Uterus (tissue), 3 donors: ENCODE measurements at regions not wholly inside any gene's neighbourhood (a gene's known extent, or its start where the extent isn't known, plus 50 kb on each side); places are given as distances from the start of the nearest gene placed in this dataset. TPM values are rescaled to one million over a fixed set of nuclear protein-coding genes. Genes with fewer than 3 reads are reported as not detected.

Experiments
- DNase-seq, 2 donors: peaks; one replicate each; pipeline ENCODE4 v3.0.0-alpha.2; 2019 to 2020
- H3K27ac ChIP-seq, 2 donors: fragments of 200-600 bp; sonication (generic); 1 replicate in 1 of 2; 2 replicates in 1 of 2; pipeline ENCODE4 v1.5.1; 2016 to 2018
- H3K27me3 ChIP-seq, 2 donors: fragments of 200-600 bp; sonication (generic); one replicate each; pipeline ENCODE4 v1.5.1; 2018 to 2019; ENCODE audit warnings: control low read depth in 1 of 2
- H3K36me3 ChIP-seq, 2 donors: fragments of 200-600 bp; sonication (generic); one replicate each; pipeline ENCODE4 v1.5.1; 2019; ENCODE audit warnings: control low read depth in 1 of 2
- H3K4me1 ChIP-seq, 2 donors: fragments of 200-600 bp; sonication (generic); one replicate each; pipeline ENCODE4 v1.5.1; 2018 to 2019; ENCODE audit warnings: control low read depth in 1 of 2
- H3K4me3 ChIP-seq, 2 donors: fragments of 200-600 bp; sonication (generic); 1 replicate in 1 of 2; 2 replicates in 1 of 2; pipeline ENCODE4 v1.5.1; 2018 to 2019; ENCODE audit warnings: mild to moderate bottlenecking in 1 of 2
- H3K9me3 ChIP-seq, 2 donors: fragments of 200-600 bp; sonication (generic); one replicate each; pipeline ENCODE4 v1.5.1; 2019; ENCODE audit warnings: control low read depth in 1 of 2
- POLR2A ChIP-seq, 2 donors: fragments of 450-650 bp; IDR thresholded peaks; one replicate each; pipeline ENCODE4 v1.6.1; 2016; ENCODE audit warnings: antibody characterized with exemption in 2 of 2, mild to moderate bottlenecking in 1 of 2, moderate library complexity in 1 of 2
- intact Hi-C: fragments of 100-400 bp; cut with DNase I; formaldehyde crosslinking; loops from one replicate; pipeline ENCODE4 v1.15.1; 2023; ENCODE audit warnings: low total_unique reads
- small RNA-seq: library from RNA; depleted of rRNA; stranded (forward); fragments of <200 nt; gene quantifications from one replicate; pipeline ENCODE3, GENCODE V24; 2016
- TF ChIP-seq, protein P1 (sequence below), 4 experiments: fragments of 200-600 bp in 2 of 4; fragments of 450-650 bp in 2 of 4; sonication (generic) in 2 of 4; IDR thresholded peaks; one replicate each; pipeline ENCODE4 v1.5.1; 2016 to 2019; ENCODE audit warnings: antibody characterized with exemption in 4 of 4, mild to moderate bottlenecking in 2 of 4, moderate library complexity in 1 of 4
- donor health status: DM: yes; HTN: yes; CAD: no.

- Histone ChIP-seq H3K9me3 (no peaks in the 10 kb centered on the region), H3K27me3 (no peaks in the 10 kb centered on the region), H3K36me3 (no peaks in the 10 kb centered on the region), H3K4me3 (no peak overlapping the region), H3K4me1 (no peaks in the 10 kb centered on the region), H3K27ac (no peak overlapping the region)
- TF ChIP-seq, protein P1, sequence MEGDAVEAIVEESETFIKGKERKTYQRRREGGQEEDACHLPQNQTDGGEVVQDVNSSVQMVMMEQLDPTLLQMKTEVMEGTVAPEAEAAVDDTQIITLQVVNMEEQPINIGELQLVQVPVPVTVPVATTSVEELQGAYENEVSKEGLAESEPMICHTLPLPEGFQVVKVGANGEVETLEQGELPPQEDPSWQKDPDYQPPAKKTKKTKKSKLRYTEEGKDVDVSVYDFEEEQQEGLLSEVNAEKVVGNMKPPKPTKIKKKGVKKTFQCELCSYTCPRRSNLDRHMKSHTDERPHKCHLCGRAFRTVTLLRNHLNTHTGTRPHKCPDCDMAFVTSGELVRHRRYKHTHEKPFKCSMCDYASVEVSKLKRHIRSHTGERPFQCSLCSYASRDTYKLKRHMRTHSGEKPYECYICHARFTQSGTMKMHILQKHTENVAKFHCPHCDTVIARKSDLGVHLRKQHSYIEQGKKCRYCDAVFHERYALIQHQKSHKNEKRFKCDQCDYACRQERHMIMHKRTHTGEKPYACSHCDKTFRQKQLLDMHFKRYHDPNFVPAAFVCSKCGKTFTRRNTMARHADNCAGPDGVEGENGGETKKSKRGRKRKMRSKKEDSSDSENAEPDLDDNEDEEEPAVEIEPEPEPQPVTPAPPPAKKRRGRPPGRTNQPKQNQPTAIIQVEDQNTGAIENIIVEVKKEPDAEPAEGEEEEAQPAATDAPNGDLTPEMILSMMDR (IDR thresholded peaks at IDR 0.05), result no peak
- no peak for TF ChIP-seq POLR2A (IDR thresholded peaks at IDR 0.05)
- intact Hi-C loops, result no loop called here
- no peak for DNase-seq
Observed at GRCh38 chr2:223542501-223542900, 59.7 kb downstream of the SCG2 start.

DNA sequence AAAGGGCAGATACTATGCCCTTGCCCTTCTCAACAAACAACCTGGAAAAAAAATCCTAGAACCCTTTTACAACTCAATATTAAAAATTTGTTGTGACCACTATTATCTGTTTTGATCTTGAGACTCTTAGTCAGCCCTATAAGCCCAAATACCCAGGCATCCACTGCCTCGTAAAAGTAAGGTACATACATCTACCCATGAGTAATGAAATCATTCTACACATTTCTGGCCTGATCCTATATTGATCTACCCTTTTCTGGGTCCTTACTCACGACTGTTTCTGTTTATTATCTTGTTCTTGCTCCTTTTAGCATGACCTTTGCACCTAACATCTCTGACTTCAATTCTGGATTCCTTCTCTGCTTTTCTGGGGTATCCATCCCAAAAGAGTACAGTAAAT is 56.8 kb downstream of the SCG2 start:
- H3K27me3 ChIP-seq, result no peaks in the 10 kb centered on the region
- no peak for DNase-seq
- no peak overlapping the region for H3K27ac ChIP-seq
- no peaks in the 10 kb centered on the region for H3K36me3 ChIP-seq
- H3K4me3 ChIP-seq, result no peak overlapping the region
- no peak for TF ChIP-seq POLR2A (IDR thresholded peaks at IDR 0.05)
- TF ChIP-seq, protein P1 (IDR thresholded peaks at IDR 0.05), result no peak
- intact Hi-C loops, result no loop called here
- H3K4me1 ChIP-seq, result no peaks in the 10 kb centered on the region
- H3K9me3 ChIP-seq, result no peaks in the 10 kb centered on the region

GRCh38 chr2:223545830-223546229 is 56.3 kb downstream of the SCG2 start:
- intact Hi-C loops, result no loop called here
- no peaks in the 10 kb centered on the region for H3K9me3 ChIP-seq
- H3K36me3 ChIP-seq, result no peaks in the 10 kb centered on the region
- H3K4me3 ChIP-seq, result no peak overlapping the region
- H3K27ac ChIP-seq, result no peak overlapping the region
- DNase-seq, result no peak
- TF ChIP-seq, protein P1 (IDR thresholded peaks at IDR 0.05), result no peak
- TF ChIP-seq POLR2A (IDR thresholded peaks at IDR 0.05), result no peak
- no peaks in the 10 kb centered on the region for H3K27me3 ChIP-seq
- no peaks in the 10 kb centered on the region for H3K4me1 ChIP-seq

Small RNAs in the stretch of these regions (small RNA-seq; reads per million reads assigned to genes)
- gene HIGD1AP4 (not detected), gene RN7SL807P (not detected)
